Neutrophil (primary cell): ENCODE measurements at regions not wholly inside any gene's neighbourhood (a gene's known extent, or its start where the extent isn't known, plus 50 kb on each side); places are given as distances from the start of the nearest gene placed in this dataset.

ENCODE experiments used
- H3K27ac ChIP-seq: fragments of 200-600 bp; sonication (generic); 2 replicates; pipeline ENCODE4 v1.5.1; 2016; ENCODE audit warnings: mild to moderate bottlenecking, moderate library complexity
- H3K27me3 ChIP-seq: fragments of 200-600 bp; sonication (generic); 2 replicates; pipeline ENCODE4 v1.6.0; 2016; ENCODE audit warnings: mild to moderate bottlenecking
- H3K36me3 ChIP-seq: fragments of 200-600 bp; sonication (generic); 2 replicates; pipeline ENCODE4 v1.5.1; 2017
- H3K4me1 ChIP-seq, 2 experiments: fragments of 200-600 bp in 1 of 2; sonication (generic) in 1 of 2; 1 replicate in 1 of 2; 2 replicates in 1 of 2; pipeline versions ENCODE4 v1.5.1 to v1.6.1; 2013 to 2016; ENCODE audit warnings: low read depth in 1 of 2, low read length in 1 of 2, mild to moderate bottlenecking in 1 of 2, moderate library complexity in 1 of 2; ENCODE audit not compliant: control insufficient read depth in 1 of 2, insufficient read depth in 1 of 2
- H3K4me3 ChIP-seq, 2 experiments: fragments of 200-600 bp in 1 of 2; sonication (generic) in 1 of 2; 1 replicate in 1 of 2; 2 replicates in 1 of 2; pipeline ENCODE4 v1.5.1; 2013 to 2016; ENCODE audit warnings: low read depth in 1 of 2, low read length in 1 of 2, mild to moderate bottlenecking in 1 of 2, moderate library complexity in 1 of 2
- H3K9me3 ChIP-seq: fragments of 200-600 bp; sonication (generic); 2 replicates; pipeline ENCODE4 v1.5.1; 2016
- TF ChIP-seq, protein P1 (sequence below): fragments of 200-600 bp; sonication (generic); IDR thresholded peaks from 2 replicates; pipeline ENCODE4 v1.5.1; 2016; ENCODE audit warnings: antibody characterized with exemption

DNA sequence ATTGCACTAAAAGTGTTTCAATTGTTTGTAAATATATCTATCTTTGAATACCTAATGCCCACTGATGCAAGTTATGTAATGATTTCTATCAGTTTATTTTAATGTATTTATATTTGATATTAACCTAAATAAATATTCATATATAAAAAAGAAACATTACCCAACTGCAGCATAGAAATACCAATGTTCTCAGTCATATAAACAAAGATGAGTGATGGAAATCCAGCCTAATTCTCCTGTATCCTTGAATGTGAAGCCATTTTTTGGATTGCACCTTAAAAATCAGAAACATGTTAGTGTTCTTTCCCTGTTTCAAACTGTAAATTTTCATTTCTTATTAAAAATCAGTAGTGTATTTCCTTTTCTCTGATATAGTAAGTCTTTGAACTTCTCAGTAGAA, 305.8 kb upstream of the GNAI1 start:
- H3K4me1 ChIP-seq: no peaks in the 10 kb centered on the region
- no peaks in the 10 kb centered on the region for H3K36me3 ChIP-seq
- H3K27me3 ChIP-seq: no peaks in the 10 kb centered on the region
- TF ChIP-seq, protein P1, sequence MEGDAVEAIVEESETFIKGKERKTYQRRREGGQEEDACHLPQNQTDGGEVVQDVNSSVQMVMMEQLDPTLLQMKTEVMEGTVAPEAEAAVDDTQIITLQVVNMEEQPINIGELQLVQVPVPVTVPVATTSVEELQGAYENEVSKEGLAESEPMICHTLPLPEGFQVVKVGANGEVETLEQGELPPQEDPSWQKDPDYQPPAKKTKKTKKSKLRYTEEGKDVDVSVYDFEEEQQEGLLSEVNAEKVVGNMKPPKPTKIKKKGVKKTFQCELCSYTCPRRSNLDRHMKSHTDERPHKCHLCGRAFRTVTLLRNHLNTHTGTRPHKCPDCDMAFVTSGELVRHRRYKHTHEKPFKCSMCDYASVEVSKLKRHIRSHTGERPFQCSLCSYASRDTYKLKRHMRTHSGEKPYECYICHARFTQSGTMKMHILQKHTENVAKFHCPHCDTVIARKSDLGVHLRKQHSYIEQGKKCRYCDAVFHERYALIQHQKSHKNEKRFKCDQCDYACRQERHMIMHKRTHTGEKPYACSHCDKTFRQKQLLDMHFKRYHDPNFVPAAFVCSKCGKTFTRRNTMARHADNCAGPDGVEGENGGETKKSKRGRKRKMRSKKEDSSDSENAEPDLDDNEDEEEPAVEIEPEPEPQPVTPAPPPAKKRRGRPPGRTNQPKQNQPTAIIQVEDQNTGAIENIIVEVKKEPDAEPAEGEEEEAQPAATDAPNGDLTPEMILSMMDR: no peak
- no peak overlapping the region for H3K4me3 ChIP-seq
- H3K27ac ChIP-seq: no peak overlapping the region
- no peaks in the 10 kb centered on the region for H3K9me3 ChIP-seq

DNA sequence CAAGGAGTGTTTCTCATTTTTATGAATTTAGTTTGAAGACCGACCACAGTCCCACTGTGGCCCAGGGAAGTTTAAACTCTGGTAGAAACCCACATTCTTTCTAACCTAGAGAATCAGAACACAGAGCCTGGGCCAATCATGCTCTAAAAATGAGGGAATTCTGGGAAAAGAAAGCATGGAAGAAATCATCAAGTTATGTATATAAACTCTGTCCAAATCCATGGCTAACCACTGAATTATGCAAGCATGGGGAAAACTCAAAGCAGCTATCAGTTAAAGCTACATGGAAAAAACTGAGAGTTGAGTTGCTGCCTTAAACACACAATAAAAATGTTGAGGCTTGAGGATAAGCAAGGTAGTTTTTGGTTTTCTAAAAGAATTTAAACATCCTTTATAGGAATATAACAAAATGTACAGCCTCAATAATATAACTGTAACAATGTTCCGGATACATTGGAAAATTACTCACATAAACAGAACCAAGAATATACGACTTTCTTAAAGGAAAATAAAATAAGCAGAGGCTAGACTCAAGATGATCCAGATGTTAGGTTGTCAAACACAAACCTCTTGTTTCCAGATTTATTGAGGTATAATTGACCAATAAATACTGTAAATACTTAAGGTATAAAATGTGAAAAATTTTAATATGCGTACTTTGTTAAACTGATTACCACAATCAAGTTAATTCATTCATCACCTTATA, 311.2 kb upstream of the GNAI1 start:
- TF ChIP-seq, protein P1: no peak
- H3K4me3 ChIP-seq: no peak overlapping the region
- no peak overlapping the region for H3K27ac ChIP-seq
- H3K4me1 ChIP-seq: no peaks in the 10 kb centered on the region
- H3K9me3 ChIP-seq: no peaks in the 10 kb centered on the region
- no peaks in the 10 kb centered on the region for H3K27me3 ChIP-seq
- H3K36me3 ChIP-seq: no peaks in the 10 kb centered on the region

DNA sequence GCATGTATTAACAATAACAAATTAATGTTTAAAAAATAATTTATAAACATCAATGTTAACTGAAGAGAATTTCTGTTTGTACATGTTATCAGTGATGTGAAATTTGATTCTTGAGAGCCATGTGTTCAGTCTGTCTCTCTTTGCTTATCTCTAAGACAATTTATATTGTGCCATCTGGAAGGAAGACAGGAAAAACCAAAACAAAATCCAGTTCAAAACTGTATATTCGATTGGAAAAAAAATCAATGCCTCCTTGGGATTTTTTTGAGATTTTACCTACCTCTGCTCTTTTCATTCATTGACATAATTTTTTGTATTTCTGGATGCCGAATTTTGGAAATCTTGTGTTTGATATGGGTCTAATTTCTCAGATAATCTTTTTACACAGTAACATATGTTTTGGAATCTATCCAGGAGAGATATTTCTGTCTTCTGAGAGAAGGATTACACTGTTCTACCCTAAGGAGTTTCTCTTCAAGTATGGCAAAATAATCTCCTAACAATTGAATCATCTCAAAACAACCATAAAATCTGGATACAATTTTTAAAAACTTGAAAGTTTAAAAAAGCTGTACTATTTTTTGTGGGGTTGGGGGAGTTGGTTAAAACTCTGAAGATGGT, 311.9 kb upstream of the GNAI1 start:
- TF ChIP-seq, protein P1: no peak
- no peaks in the 10 kb centered on the region for H3K36me3 ChIP-seq
- no peaks in the 10 kb centered on the region for H3K9me3 ChIP-seq
- no peak overlapping the region for H3K27ac ChIP-seq
- H3K27me3 ChIP-seq: no peaks in the 10 kb centered on the region
- H3K4me1 ChIP-seq: no peaks in the 10 kb centered on the region
- H3K4me3 ChIP-seq: no peak overlapping the region

DNA sequence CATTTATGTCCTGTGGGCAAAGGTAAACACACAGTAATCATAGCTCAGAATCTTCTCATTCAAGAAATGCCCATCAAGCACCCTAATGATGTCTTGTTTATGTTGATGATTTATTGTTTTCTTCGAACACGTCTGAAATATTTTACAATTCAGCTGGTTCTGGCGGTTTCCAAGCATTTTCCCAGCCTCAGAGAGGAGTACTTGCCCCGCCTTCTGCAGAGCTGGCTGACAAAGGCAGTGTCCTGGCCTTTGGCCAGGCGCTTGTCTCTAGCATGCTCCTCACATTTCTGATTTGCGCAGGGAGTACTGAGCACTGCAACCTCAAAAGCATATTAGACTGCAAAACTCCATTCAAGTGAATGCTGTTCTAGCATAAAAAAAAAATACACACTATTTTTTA, 314.2 kb upstream of the GNAI1 start:
- Histone ChIP-seq H3K27me3 (no peaks in the 10 kb centered on the region), H3K4me1 (no peaks in the 10 kb centered on the region)

DNA sequence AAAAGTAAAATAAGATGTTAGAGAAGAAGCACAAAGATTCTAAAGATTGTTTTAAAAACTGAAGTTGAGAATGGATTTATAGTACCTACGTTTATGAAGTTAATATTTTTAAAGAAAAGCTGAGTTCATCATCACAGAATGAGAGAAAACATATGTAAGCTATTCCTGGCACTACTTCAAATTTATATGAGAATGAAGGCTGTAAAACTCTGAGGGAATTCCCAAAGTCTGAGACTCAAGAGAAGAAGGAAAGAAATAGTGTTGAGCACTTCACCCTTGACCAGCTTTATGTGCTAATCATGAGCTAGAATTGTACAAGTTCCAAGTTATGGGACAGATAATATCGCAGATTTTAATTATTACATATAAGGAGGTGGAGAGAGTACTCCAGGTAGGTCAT, 323.7 kb upstream of the GNAI1 start:
- no peak overlapping the region for H3K4me3 ChIP-seq
- no peaks in the 10 kb centered on the region for H3K36me3 ChIP-seq
- TF ChIP-seq, protein P1: no peak
- H3K27me3 ChIP-seq: no peaks in the 10 kb centered on the region
- H3K9me3 ChIP-seq: no peaks in the 10 kb centered on the region
- H3K27ac ChIP-seq: no peak overlapping the region
- no peaks in the 10 kb centered on the region for H3K4me1 ChIP-seq

More for the DNA sequence above, 314.2 kb upstream of the GNAI1 start:
- Histone ChIP-seq H3K4me3 (no peak overlapping the region), H3K36me3 (no peaks in the 10 kb centered on the region), H3K27ac (no peak overlapping the region), H3K9me3 (no peaks in the 10 kb centered on the region)
- TF ChIP-seq, protein P1: no peak
